Ectodermal cell (in vitro differentiated cells): ENCODE measurements at regions not wholly inside any gene's neighbourhood (a gene's known extent, or its start where the extent isn't known, plus 50 kb on each side); places are given as distances from the start of the nearest gene placed in this dataset.

ENCODE experiments used
- H3K27ac ChIP-seq: 2 replicates; pipeline ENCODE4 v1.7.0; 2013; ENCODE audit warnings: mild to moderate bottlenecking, low read depth, low read length; ENCODE audit not compliant: insufficient read depth, poor library complexity, severe bottlenecking
- H3K27me3 ChIP-seq: 2 replicates; pipeline ENCODE4 v1.7.0; 2013; ENCODE audit warnings: mild to moderate bottlenecking, low read length; ENCODE audit not compliant: insufficient read depth, control insufficient read depth, poor library complexity, severe bottlenecking
- H3K36me3 ChIP-seq: one replicate; pipeline ENCODE4 v1.7.0; 2013; ENCODE audit warnings: low read length; ENCODE audit not compliant: control insufficient read depth, insufficient read depth
- H3K4me1 ChIP-seq: one replicate; pipeline ENCODE4 v1.7.0; 2013; ENCODE audit warnings: low read length; ENCODE audit not compliant: control insufficient read depth, insufficient read depth
- H3K4me3 ChIP-seq: 2 replicates; pipeline ENCODE4 v1.7.0; 2013; ENCODE audit warnings: low read depth, low read length, control low read depth; ENCODE audit not compliant: insufficient read depth
- H3K9me3 ChIP-seq: 2 replicates; pipeline ENCODE4 v1.7.0; 2013; ENCODE audit warnings: mild to moderate bottlenecking, low read length, moderate library complexity; ENCODE audit not compliant: control insufficient read depth
- WGBS, 2 experiments: methylation state at CpG; one replicate each; pipeline ENCODE4 v1.1.7; 2013; ENCODE audit warnings: missing lambda C conversion rate in 2 of 2; 5-methylcytosine and 5-hydroxymethylcytosine counted together

GRCh38 chr3:159828542-159828943 is 160.1 kb upstream of the IL12A start:
- Histone ChIP-seq H3K36me3 (no peaks in the 10 kb centered on the region), H3K9me3 (no peaks in the 10 kb centered on the region), H3K27me3 (no peaks in the 10 kb centered on the region), H3K4me1 (no peaks in the 10 kb centered on the region), H3K27ac (no peak overlapping the region), H3K4me3 (no peak overlapping the region)
- WGBS, 2 experiments: 70 to 71% methylated on average over 5 of the region's 5 CpGs

GRCh38 chr3:159829056-159829455 is 159.6 kb upstream of the IL12A start:
- no peak overlapping the region for H3K4me3 ChIP-seq
- H3K27me3 ChIP-seq: no peaks in the 10 kb centered on the region
- no peaks in the 10 kb centered on the region for H3K36me3 ChIP-seq
- no peaks in the 10 kb centered on the region for H3K9me3 ChIP-seq
- 97 to 98% methylated on average over 3 of the region's 4 CpGs for WGBS, 2 experiments
- H3K4me1 ChIP-seq: no peaks in the 10 kb centered on the region
- H3K27ac ChIP-seq: no peak overlapping the region

- no peaks in the 10 kb centered on the region for H3K27me3 ChIP-seq
- no peak overlapping the region for H3K4me3 ChIP-seq
- H3K27ac ChIP-seq: no peak overlapping the region
- H3K4me1 ChIP-seq: no peaks in the 10 kb centered on the region
- 93 to 97% methylated on average over 5 to 7 of the region's 7 CpGs for WGBS, 2 experiments
- H3K9me3 ChIP-seq: no peaks in the 10 kb centered on the region
- no peaks in the 10 kb centered on the region for H3K36me3 ChIP-seq
Observed at GRCh38 chr3:159829539-159830227, 159.0 kb upstream of the IL12A start.

- H3K4me3 ChIP-seq: no peak overlapping the region
- WGBS, 2 experiments: 93 to 100% methylated on average over 1 of the region's 1 CpG
- H3K9me3 ChIP-seq: no peaks in the 10 kb centered on the region
- H3K27me3 ChIP-seq: no peaks in the 10 kb centered on the region
- H3K27ac ChIP-seq: no peak overlapping the region
- no peaks in the 10 kb centered on the region for H3K4me1 ChIP-seq
- no peaks in the 10 kb centered on the region for H3K36me3 ChIP-seq
Observed at GRCh38 chr3:159830523-159831154, 158.0 kb upstream of the IL12A start.

DNA sequence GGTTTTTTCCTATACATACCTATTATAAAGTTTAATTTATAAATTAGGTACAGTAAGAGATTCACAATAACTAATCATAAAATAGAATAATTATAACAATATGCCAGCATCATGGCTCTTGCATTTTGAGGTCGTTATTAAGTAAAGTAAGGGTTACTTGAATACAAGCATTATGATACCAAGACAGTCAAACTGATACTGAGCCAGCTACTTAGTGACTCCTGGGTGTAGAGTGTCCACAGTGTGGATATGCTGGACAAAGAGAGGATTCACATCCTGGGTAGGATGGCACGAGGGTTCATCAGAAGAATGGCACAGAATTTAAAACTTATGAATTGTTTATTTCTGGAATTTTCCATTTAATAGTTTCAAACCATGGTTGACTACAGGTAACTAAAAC is 157.2 kb upstream of the IL12A start:
- no peaks in the 10 kb centered on the region for H3K27me3 ChIP-seq
- 83 to 84% methylated on average over 1 to 2 of the region's 2 CpGs for WGBS, 2 experiments
- H3K36me3 ChIP-seq: no peaks in the 10 kb centered on the region
- H3K4me3 ChIP-seq: no peak overlapping the region
- no peaks in the 10 kb centered on the region for H3K9me3 ChIP-seq
- no peak overlapping the region for H3K27ac ChIP-seq
- no peaks in the 10 kb centered on the region for H3K4me1 ChIP-seq

- Histone ChIP-seq H3K4me1 (no peaks in the 10 kb centered on the region), H3K9me3 (no peaks in the 10 kb centered on the region), H3K4me3 (no peak overlapping the region), H3K27ac (no peak overlapping the region), H3K27me3 (no peaks in the 10 kb centered on the region), H3K36me3 (no peaks in the 10 kb centered on the region)
- WGBS, 2 experiments: 91% methylated on average over 2 of the region's 2 CpGs
Observed at GRCh38 chr3:159832024-159832423, 156.6 kb upstream of the IL12A start.

GRCh38 chr3:159835126-159835525 is 153.5 kb upstream of the IL12A start:
- Histone ChIP-seq H3K36me3 (no peaks in the 10 kb centered on the region), H3K4me1 (no peaks in the 10 kb centered on the region), H3K27ac (no peak overlapping the region), H3K9me3 (no peaks in the 10 kb centered on the region), H3K27me3 (no peaks in the 10 kb centered on the region), H3K4me3 (no peak overlapping the region)
- 93 to 98% methylated on average over 1 of the region's 1 CpG for WGBS, 2 experiments

DNA sequence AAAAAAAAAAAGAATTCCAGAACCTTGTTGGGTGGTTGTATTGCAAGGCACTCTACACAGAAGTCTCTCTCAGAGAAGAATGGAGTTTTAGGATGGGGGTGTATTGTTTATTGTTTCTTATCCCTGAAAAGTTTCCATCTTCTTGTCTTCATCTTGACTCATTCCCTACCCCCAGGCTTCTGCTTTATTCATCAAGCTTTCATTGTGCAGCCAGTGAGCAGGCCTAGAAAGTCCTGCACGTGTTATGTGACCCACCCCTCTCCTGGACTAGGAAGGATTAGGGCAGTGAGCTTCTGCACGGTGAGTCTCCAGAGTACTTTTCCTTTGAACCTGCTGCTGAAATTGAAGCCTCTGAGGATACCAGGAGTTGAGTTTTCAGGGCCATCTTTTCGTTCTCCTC is 150.9 kb upstream of the IL12A start:
- Histone ChIP-seq H3K27me3 (no peaks in the 10 kb centered on the region), H3K27ac (no peak overlapping the region), H3K4me1 (peaks cover 2% of the 10 kb centered on the region), H3K9me3 (no peaks in the 10 kb centered on the region), H3K4me3 (no peak overlapping the region), H3K36me3 (no peaks in the 10 kb centered on the region)
- 80 to 86% methylated on average over 3 of the region's 3 CpGs for WGBS, 2 experiments

DNA sequence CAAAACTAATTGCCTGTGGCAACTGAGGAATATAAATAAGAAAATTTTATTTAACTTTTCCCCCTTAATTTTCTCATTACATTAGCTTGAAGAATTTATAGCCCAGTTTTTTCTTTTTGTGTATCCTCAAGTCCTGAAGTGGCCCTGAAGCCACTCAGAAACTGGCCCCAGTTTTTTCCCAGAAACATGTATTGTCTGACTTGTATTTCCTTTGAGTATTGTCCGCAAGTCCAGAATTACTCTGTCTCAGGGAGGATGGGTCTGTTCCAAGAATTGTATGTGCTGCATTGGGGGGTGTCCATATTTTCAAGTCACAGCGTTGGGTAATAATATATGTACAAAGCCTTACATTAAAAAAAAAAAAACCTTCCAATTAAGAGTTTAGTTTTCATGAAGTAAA is 149.7 kb upstream of the IL12A start:
- no peaks in the 10 kb centered on the region for H3K36me3 ChIP-seq
- H3K9me3 ChIP-seq: no peaks in the 10 kb centered on the region
- H3K4me1 ChIP-seq: peaks cover 2% of the 10 kb centered on the region
- WGBS, 2 experiments: 86 to 100% methylated on average over 1 of the region's 2 CpGs
- no peaks in the 10 kb centered on the region for H3K27me3 ChIP-seq
- no peak overlapping the region for H3K27ac ChIP-seq
- no peak overlapping the region for H3K4me3 ChIP-seq

GRCh38 chr3:159839561-159840379 is 148.9 kb upstream of the IL12A start, which contains the start of gene SCHIP1:
SCHIP1 (plus strand) TSS chr3:159839861.
- H3K36me3 ChIP-seq: no peaks in the 10 kb centered on the region
- H3K9me3 ChIP-seq: no peaks in the 10 kb centered on the region
- H3K4me1 ChIP-seq: peaks cover 2% of the 10 kb centered on the region
- H3K27me3 ChIP-seq: no peaks in the 10 kb centered on the region
- H3K4me3 ChIP-seq: peak within 1 kb of the TSS; percentile 34
- peak within 1 kb of the TSS; percentile 84 for H3K27ac ChIP-seq
- 49 to 50% methylated on average over 30 of the region's 30 CpGs for WGBS, 2 experiments
